ENCODE measurements at regions not wholly inside any gene's neighbourhood (a gene's known extent, or its start where the extent isn't known, plus 50 kb on each side); places are given as distances from the start of the nearest gene placed in this dataset.

GRCh38 chr5:97601651-97602050, 418.6 kb upstream of the RIOK2 start:
- no peak for TF ChIP-seq CTCF (conservative IDR thresholded peaks at IDR 0.05)
- TF ChIP-seq ZFX (IDR thresholded peaks at IDR 0.05), result no peak

All from C4-2B (cell line).